Upper lobe of left lung (tissue), 6 donors: ENCODE measurements at regions not wholly inside any gene's neighbourhood (a gene's known extent, or its start where the extent isn't known, plus 50 kb on each side); places are given as distances from the start of the nearest gene placed in this dataset.

Experiments
- ATAC-seq, 2 donors: fragments of 200-7000 bp; cut with Tn5 transposase; one replicate each; pipeline ENCODE4 v1.9.1; 2022; ENCODE audit warnings: mild to moderate bottlenecking in 2 of 2, moderate library complexity in 2 of 2; ENCODE audit not compliant: low FRiP score in 2 of 2
- DNase-seq, 2 donors: peaks; one replicate each; pipeline ENCODE4 v3.0.0-alpha.2; 2019 to 2020
- H3K27ac ChIP-seq, 4 donors: fragments of 200-600 bp; sonication (generic); one replicate each; pipeline ENCODE4 v1.5.1; 2016 to 2019
- H3K27me3 ChIP-seq, 4 donors: fragments of 200-600 bp; sonication (generic); one replicate each; pipeline ENCODE4 v1.5.1; 2017 to 2019
- H3K36me3 ChIP-seq, 4 donors: fragments of 200-600 bp; sonication (generic); one replicate each; pipeline ENCODE4 v1.5.1; 2016 to 2019
- H3K4me1 ChIP-seq, 4 donors: fragments of 200-600 bp; sonication (generic); one replicate each; pipeline ENCODE4 v1.5.1; 2018 to 2019
- H3K4me3 ChIP-seq, 4 donors: fragments of 200-600 bp; sonication (generic); one replicate each; pipeline ENCODE4 v1.5.1; 2017 to 2019; ENCODE audit warnings: mild to moderate bottlenecking in 2 of 4, moderate library complexity in 1 of 4
- H3K9me3 ChIP-seq, 4 donors: fragments of 200-600 bp; sonication (generic); one replicate each; pipeline ENCODE4 v1.5.1; 2018 to 2019
- EP300 ChIP-seq, 4 donors: sonication (generic); formaldehyde crosslinking; IDR thresholded peaks; one replicate each; pipeline ENCODE4 v1.5.1; 2017; ENCODE audit warnings: antibody characterized with exemption in 4 of 4, control low read depth in 2 of 4
- POLR2A ChIP-seq, 4 donors: fragments of 450-650 bp; IDR thresholded peaks; one replicate each; pipeline ENCODE4 v1.5.1; 2016 to 2017; ENCODE audit warnings: antibody characterized with exemption in 4 of 4, mild to moderate bottlenecking in 2 of 4
- POLR2AphosphoS5 ChIP-seq, 2 donors: sonication (generic); formaldehyde crosslinking; IDR thresholded peaks; one replicate each; pipeline ENCODE4 v1.5.1; 2017; ENCODE audit warnings: antibody characterized with exemption in 2 of 2
- WGBS, 2 donors: methylation state at CpG; one replicate each; pipeline ENCODE4 v1.1.5; 2017 to 2018; 5-methylcytosine and 5-hydroxymethylcytosine counted together
- TF ChIP-seq, protein P1 (sequence below), 6 experiments: fragments of 450-650 bp in 4 of 6; fragments of 200-600 bp in 2 of 6; sonication (generic) in 2 of 6; IDR thresholded peaks; one replicate each; pipeline ENCODE4 v1.5.1; 2016 to 2019; ENCODE audit warnings: antibody characterized with exemption in 6 of 6
- donor health status: DM: no; HTN: no; CAD: no; lungs with moderate emphysema.
- donor health status: DM: no; HTN: yes; CAD: no; lungs with severe emphysema.

DNA sequence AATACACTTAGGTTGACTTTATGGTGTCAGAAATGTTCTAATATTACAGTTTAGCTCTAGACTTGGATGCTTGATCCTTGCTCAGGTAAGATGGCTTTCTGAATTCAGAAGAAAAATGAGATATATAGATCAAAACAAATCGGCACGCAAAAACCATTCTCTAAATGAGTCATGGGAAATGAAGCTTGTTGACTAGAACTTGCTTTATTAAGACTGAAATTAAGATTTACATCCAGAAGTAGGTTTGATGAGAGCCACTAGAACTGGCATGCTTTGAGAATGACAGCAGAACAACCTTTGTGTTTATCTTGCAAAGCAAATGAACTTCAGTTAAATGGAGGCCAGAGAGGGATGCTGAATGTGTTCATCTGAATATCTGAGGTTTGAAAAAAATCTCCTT is 304.9 kb upstream of the KLF3 start:
- DNase-seq = no peak
- ATAC-seq = no peak
- H3K27me3 ChIP-seq = no peaks in the 10 kb centered on the region
- WGBS, 2 donors = 84 to 100% methylated on average over 2 of the region's 2 CpGs
- H3K36me3 ChIP-seq = no peaks in the 10 kb centered on the region
- peaks cover 0 to 2% (median 0%) of the 10 kb centered on the region in 4 donors for H3K4me1 ChIP-seq
- no peak overlapping the region for H3K4me3 ChIP-seq
- no peak overlapping the region for H3K27ac ChIP-seq
- peaks cover 0 to 5% (median 0%) of the 10 kb centered on the region in 4 donors for H3K9me3 ChIP-seq
- TF ChIP-seq POLR2AphosphoS5 (IDR thresholded peaks at IDR 0.05) = no peak
- TF ChIP-seq EP300 (IDR thresholded peaks at IDR 0.05) = no peak
- TF ChIP-seq, protein P1, sequence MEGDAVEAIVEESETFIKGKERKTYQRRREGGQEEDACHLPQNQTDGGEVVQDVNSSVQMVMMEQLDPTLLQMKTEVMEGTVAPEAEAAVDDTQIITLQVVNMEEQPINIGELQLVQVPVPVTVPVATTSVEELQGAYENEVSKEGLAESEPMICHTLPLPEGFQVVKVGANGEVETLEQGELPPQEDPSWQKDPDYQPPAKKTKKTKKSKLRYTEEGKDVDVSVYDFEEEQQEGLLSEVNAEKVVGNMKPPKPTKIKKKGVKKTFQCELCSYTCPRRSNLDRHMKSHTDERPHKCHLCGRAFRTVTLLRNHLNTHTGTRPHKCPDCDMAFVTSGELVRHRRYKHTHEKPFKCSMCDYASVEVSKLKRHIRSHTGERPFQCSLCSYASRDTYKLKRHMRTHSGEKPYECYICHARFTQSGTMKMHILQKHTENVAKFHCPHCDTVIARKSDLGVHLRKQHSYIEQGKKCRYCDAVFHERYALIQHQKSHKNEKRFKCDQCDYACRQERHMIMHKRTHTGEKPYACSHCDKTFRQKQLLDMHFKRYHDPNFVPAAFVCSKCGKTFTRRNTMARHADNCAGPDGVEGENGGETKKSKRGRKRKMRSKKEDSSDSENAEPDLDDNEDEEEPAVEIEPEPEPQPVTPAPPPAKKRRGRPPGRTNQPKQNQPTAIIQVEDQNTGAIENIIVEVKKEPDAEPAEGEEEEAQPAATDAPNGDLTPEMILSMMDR (IDR thresholded peaks at IDR 0.05) = no peak
- no peak for TF ChIP-seq POLR2A (IDR thresholded peaks at IDR 0.05)

DNA sequence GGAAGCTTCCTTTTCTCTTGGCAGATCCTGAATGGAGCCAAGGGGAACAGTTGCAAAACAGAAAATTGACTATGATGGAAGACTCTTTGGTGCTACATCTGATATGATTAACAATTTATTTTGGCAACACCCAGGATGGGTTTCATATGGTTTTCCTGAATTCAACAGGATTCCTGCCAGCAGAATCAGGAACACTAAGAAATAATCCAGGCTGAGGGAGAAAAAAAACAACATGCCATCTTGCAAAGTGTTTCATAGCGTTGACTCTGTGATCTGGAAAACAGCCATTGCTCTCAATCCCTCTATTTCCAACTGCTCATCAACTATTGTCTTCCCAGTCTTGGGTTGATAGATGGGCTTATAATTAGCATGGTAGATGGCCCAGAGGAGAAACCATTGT is 303.8 kb upstream of the KLF3 start:
- DNase-seq (no peak), ATAC-seq (no peak)
- no peak overlapping the region for H3K4me3 ChIP-seq
- H3K4me1 ChIP-seq = peaks cover 0 to 6% (median 0%) of the 10 kb centered on the region in 4 donors
- H3K36me3 ChIP-seq = no peaks in the 10 kb centered on the region
- H3K27ac ChIP-seq = no peak overlapping the region
- no peaks in the 10 kb centered on the region for H3K9me3 ChIP-seq
- TF ChIP-seq POLR2AphosphoS5 (IDR thresholded peaks at IDR 0.05) (no peak), EP300 (IDR thresholded peaks at IDR 0.05) (no peak), POLR2A (IDR thresholded peaks at IDR 0.05) (no peak)
- TF ChIP-seq, protein P1 (IDR thresholded peaks at IDR 0.05) = no peak
- WGBS, 2 donors = 88 to 90% methylated on average over 1 of the region's 1 CpG
- H3K27me3 ChIP-seq = no peaks in the 10 kb centered on the region

DNA sequence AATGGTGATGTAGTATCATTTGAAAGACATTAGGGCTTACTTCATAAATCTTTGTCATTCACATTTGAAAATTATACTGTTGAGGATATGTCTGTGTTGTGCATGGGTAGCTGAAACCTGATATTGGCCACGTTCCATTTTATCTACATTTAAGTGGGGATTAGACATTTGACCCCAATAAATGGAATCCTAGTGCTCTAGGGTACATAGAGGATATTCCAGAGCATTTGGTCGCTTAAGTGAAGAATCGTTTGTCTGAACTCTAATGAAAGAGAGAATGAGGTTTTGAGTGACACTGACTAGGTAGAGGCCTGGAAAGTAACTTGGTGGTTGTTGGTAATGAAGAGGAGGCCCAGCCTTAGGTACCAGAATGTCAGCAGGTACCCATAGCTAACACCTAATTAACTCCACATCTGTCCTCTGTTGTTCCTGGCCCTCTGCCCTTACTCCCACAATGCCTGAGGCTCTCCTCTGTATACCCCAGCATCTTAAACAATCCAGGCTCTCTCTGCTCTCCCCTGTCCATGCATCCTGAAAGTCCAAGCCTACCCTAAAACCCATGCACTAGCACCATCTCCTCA is 299.5 kb upstream of the KLF3 start:
- Histone ChIP-seq H3K27ac (no peak overlapping the region), H3K36me3 (no peaks in the 10 kb centered on the region), H3K9me3 (no peaks in the 10 kb centered on the region), H3K4me1 (peaks cover 0 to 22% (median 6%) of the 10 kb centered on the region in 4 donors), H3K27me3 (no peaks in the 10 kb centered on the region), H3K4me3 (no peak overlapping the region)
- 89 to 94% methylated on average over 3 of the region's 3 CpGs for WGBS, 2 donors
- DNase-seq = no peak
- TF ChIP-seq EP300 (IDR thresholded peaks at IDR 0.05) (no peak), POLR2A (IDR thresholded peaks at IDR 0.05) (no peak), POLR2AphosphoS5 (IDR thresholded peaks at IDR 0.05) (no peak)
- TF ChIP-seq, protein P1 (IDR thresholded peaks at IDR 0.05) = no peak
- ATAC-seq = no peak

DNA sequence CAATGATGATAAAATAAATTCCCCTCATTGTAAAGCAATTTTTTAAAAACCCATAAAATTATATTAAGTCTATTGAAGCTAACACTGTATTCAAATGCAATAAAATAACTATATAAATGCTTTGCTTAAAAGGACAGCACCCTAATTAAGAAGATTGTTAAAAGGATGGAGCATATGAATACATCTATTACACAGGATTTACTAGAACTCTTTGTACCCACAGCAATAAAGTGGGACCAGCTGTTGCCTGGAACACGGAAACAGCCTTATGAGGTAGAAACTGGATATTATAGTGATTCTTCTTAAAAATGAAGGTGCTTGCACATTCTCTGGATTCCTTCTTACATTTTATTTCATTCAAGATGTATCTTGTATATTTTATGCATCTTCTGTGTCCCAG is 298.7 kb upstream of the KLF3 start:
- Histone ChIP-seq H3K36me3 (no peaks in the 10 kb centered on the region), H3K27me3 (no peaks in the 10 kb centered on the region), H3K4me1 (peaks cover 0 to 22% (median 6%) of the 10 kb centered on the region in 4 donors), H3K4me3 (no peak overlapping the region), H3K9me3 (no peaks in the 10 kb centered on the region), H3K27ac (no peak overlapping the region)
- 94 to 100% methylated on average over 1 of the region's 1 CpG for WGBS, 2 donors
- no peak for ATAC-seq
- no peak for TF ChIP-seq POLR2AphosphoS5 (IDR thresholded peaks at IDR 0.05)
- TF ChIP-seq POLR2A (IDR thresholded peaks at IDR 0.05) = no peak
- no peak for TF ChIP-seq EP300 (IDR thresholded peaks at IDR 0.05)
- TF ChIP-seq, protein P1 (IDR thresholded peaks at IDR 0.05) = no peak
- DNase-seq = no peak

DNA sequence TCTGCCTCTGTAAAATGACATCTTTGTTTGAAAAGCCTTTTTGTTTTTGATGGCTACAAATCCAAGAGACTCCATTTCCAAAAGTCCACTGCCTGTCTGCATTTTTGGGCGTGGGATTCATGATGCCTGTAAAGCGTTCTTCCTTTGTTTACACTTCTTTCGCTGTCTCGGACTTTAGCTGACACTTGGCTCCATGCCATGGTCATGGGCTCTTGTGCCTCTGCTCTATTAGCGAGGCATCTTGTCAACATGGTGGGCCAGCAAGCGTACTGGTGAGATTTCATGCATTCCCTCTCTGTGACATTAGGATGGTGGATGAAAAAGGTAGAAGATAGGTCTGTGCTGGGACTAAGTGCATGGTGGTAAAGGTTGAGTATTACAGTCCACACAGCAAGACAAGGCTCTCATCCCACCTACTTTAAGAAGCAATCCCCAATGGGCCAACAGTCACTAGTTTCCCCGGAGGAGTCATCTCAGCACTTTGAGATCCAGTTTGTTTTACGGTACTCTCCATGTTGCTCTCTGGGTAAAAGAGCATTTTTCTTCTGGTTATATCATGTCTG is 298.2 kb upstream of the KLF3 start:
- H3K27ac ChIP-seq = no peak overlapping the region
- TF ChIP-seq, protein P1 (IDR thresholded peaks at IDR 0.05) = no peak
- TF ChIP-seq EP300 (IDR thresholded peaks at IDR 0.05) (no peak), POLR2A (IDR thresholded peaks at IDR 0.05) (no peak), POLR2AphosphoS5 (IDR thresholded peaks at IDR 0.05) (no peak)
- ATAC-seq (no peak), DNase-seq (no peak)
- no peaks in the 10 kb centered on the region for H3K9me3 ChIP-seq
- H3K4me1 ChIP-seq = peaks cover 0 to 22% (median 6%) of the 10 kb centered on the region in 4 donors
- H3K27me3 ChIP-seq = no peaks in the 10 kb centered on the region
- WGBS, 2 donors = 52 to 57% methylated on average over 8 of the region's 8 CpGs
- no peak overlapping the region for H3K4me3 ChIP-seq
- no peaks in the 10 kb centered on the region for H3K36me3 ChIP-seq
